Common myeloid progenitor, CD34-positive (primary cell): ENCODE measurements at regions not wholly inside any gene's neighbourhood (a gene's known extent, or its start where the extent isn't known, plus 50 kb on each side); places are given as distances from the start of the nearest gene placed in this dataset.

ENCODE experiments used
- CTCF ChIA-PET: fragments of 350-600 bp; sonication (Branson Sonifier 250); formaldehyde crosslinking; loops from one replicate; lab custom pipeline; 2021; ENCODE audit warnings: antibody characterized with exemption; lab: Charles Lee
- POLR2A ChIA-PET: fragments of 350-600 bp; sonication (Branson Sonifier 250); formaldehyde crosslinking; loops from one replicate; lab custom pipeline; 2021; ENCODE audit warnings: antibody characterized with exemption; lab: Charles Lee
- DNase-seq, 3 donors: peaks; one replicate each; pipeline versions ENCODE4 v3.0.0 to v3.0.0-alpha.2; 2013
- H3K27ac ChIP-seq, 2 experiments: 1 replicate in 1 of 2; 2 replicates in 1 of 2; pipeline ENCODE4 v1.7.0; 2013; ENCODE audit warnings: inconsistent platforms in 2 of 2, low read length in 2 of 2, mild to moderate bottlenecking in 2 of 2, low read depth in 1 of 2, moderate library complexity in 1 of 2; ENCODE audit not compliant: severe bottlenecking in 2 of 2, insufficient read depth in 1 of 2, poor library complexity in 1 of 2
- H3K27me3 ChIP-seq, 5 experiments: replicated peaks in 2 of 5; 1 replicate in 3 of 5; 2 replicates in 2 of 5; pipeline versions ENCODE4 v1.6.1 to v1.7.0; 2013; ENCODE audit warnings: low read length in 4 of 5, mild to moderate bottlenecking in 2 of 5, moderate library complexity in 2 of 5, inconsistent platforms in 1 of 5; ENCODE audit not compliant: insufficient read depth in 5 of 5, control insufficient read depth in 4 of 5
- H3K36me3 ChIP-seq, 4 experiments: 1 replicate in 2 of 4; 2 replicates in 2 of 4; pipeline versions ENCODE4 v1.6.1 to v1.7.0; 2013; ENCODE audit warnings: low read length in 3 of 4, control low read depth in 1 of 4, mild to moderate bottlenecking in 1 of 4; ENCODE audit not compliant: control insufficient read depth in 4 of 4, insufficient read depth in 4 of 4
- H3K4me1 ChIP-seq, 4 experiments: 1 replicate in 3 of 4; 2 replicates in 1 of 4; pipeline versions ENCODE4 v1.6.1 to v1.7.1; 2013; ENCODE audit warnings: low read length in 3 of 4, mild to moderate bottlenecking in 3 of 4, control low read depth in 1 of 4, inconsistent platforms in 1 of 4, moderate library complexity in 1 of 4; ENCODE audit not compliant: control insufficient read depth in 4 of 4, insufficient read depth in 4 of 4; ENCODE audit errors: control extremely low read depth in 1 of 4
- H3K4me3 ChIP-seq, 7 experiments: 1 replicate in 4 of 7; 2 replicates in 3 of 7; pipeline versions ENCODE4 v1.5.1 to v1.7.0; 2013; ENCODE audit warnings: mild to moderate bottlenecking in 7 of 7, low read length in 6 of 7, moderate library complexity in 6 of 7, inconsistent platforms in 2 of 7, low read depth in 2 of 7, control low read depth in 1 of 7; ENCODE audit not compliant: insufficient read depth in 4 of 7, control insufficient read depth in 1 of 7; ENCODE audit errors: extremely low read depth in 1 of 7
- H3K9me3 ChIP-seq, 5 experiments: 1 replicate in 4 of 5; 2 replicates in 1 of 5; pipeline versions ENCODE4 v1.6.1 to v1.7.1; 2013; ENCODE audit warnings: low read length in 4 of 5, mild to moderate bottlenecking in 2 of 5, inconsistent platforms in 1 of 5, low read depth in 1 of 5, moderate library complexity in 1 of 5; ENCODE audit not compliant: control insufficient read depth in 4 of 5, insufficient read depth in 2 of 5; ENCODE audit errors: control extremely low read depth in 1 of 5
- WGBS: methylation state at CpG from one replicate; pipeline ENCODE4 v1.1.5; 2013; ENCODE audit not compliant: insufficient coverage; 5-methylcytosine and 5-hydroxymethylcytosine counted together

- H3K27me3 ChIP-seq = no peaks in the 10 kb centered on the region
- no peaks in the 10 kb centered on the region for H3K9me3 ChIP-seq
- no peak overlapping the region for H3K27ac ChIP-seq
- CTCF ChIA-PET = no interaction called here
- no peaks in the 10 kb centered on the region for H3K4me1 ChIP-seq
- H3K4me3 ChIP-seq = no peak overlapping the region
- WGBS = 83% methylated on average over 2 of the region's 2 CpGs
- POLR2A ChIA-PET = no interaction called here
- no peaks in the 10 kb centered on the region for H3K36me3 ChIP-seq
- DNase-seq = no peak
Measured at GRCh38 chr11:79676396-79676795, 235.6 kb upstream of the TENM4 start.

DNA sequence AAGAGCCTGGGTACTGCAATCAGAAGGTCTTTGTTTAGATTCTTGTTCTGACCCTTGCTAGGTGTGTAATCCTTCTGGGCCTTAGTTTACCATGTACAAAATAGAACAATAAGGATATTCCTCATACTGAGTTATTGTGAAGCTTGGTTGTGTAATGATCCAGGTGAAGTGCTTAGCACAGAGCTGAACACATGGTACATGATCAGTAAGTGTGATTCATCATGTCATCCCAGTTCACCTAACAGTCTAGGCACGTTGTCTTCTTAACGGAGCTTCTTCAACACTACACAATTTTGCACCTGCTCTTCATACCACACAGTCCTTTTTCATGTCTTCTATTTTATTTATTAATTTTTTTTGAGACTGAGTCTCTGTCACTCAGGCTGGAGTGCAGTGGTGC, 234.3 kb upstream of the TENM4 start:
- CTCF ChIA-PET = interaction anchor here (1.0 kb wide), 1 partner anchor 11 kb away, joined by 3 read pairs; no protein-coding TSS in a partner anchor
- no peak for DNase-seq
- Histone ChIP-seq H3K4me1 (no peaks in the 10 kb centered on the region), H3K27me3 (no peaks in the 10 kb centered on the region), H3K9me3 (no peaks in the 10 kb centered on the region), H3K27ac (no peak overlapping the region), H3K4me3 (no peak overlapping the region), H3K36me3 (no peaks in the 10 kb centered on the region)
- WGBS = no CpG with 5 or more reads among the region's 2 CpGs
- POLR2A ChIA-PET = no interaction called here

GRCh38 chr11:79672786-79673185, 232.0 kb upstream of the TENM4 start:
- ChIA-PET POLR2A (no interaction called here), CTCF (no interaction called here)
- H3K9me3 ChIP-seq = no peaks in the 10 kb centered on the region
- WGBS = 100% methylated on average over 1 of the region's 1 CpG
- no peaks in the 10 kb centered on the region for H3K36me3 ChIP-seq
- H3K4me1 ChIP-seq = no peaks in the 10 kb centered on the region
- H3K27me3 ChIP-seq = no peaks in the 10 kb centered on the region
- H3K4me3 ChIP-seq = no peak overlapping the region
- DNase-seq = no peak
- no peak overlapping the region for H3K27ac ChIP-seq

- ChIA-PET CTCF (no interaction called here), POLR2A (no interaction called here)
- no peak for DNase-seq
- no peak overlapping the region for H3K27ac ChIP-seq
- no peak overlapping the region for H3K4me3 ChIP-seq
- 95% methylated on average over 3 of the region's 3 CpGs for WGBS
- no peaks in the 10 kb centered on the region for H3K9me3 ChIP-seq
- H3K27me3 ChIP-seq = no peaks in the 10 kb centered on the region
- no peaks in the 10 kb centered on the region for H3K4me1 ChIP-seq
- H3K36me3 ChIP-seq = no peaks in the 10 kb centered on the region
Measured at GRCh38 chr11:79671401-79671800, 230.6 kb upstream of the TENM4 start.

DNA sequence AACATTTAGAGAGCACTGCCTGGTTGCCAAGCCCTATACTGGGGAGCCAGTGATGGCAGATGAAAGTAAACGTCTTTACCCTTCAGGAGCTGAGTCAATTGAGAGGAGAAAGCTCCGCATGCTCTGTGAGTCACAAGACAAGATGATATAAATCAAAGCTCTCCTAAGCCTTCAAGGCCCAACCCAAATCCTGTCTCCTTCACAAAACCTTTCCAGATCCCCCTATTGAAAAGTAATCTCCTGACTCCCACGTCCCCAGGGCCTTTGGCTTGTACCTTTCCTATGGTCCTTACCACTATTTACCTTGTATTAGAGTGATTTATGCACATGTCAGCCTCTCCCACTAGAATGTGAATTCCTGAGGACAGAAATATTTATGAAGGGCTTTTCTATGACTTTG, 230.1 kb upstream of the TENM4 start:
- ChIA-PET POLR2A (no interaction called here), CTCF (no interaction called here)
- Histone ChIP-seq H3K36me3 (no peaks in the 10 kb centered on the region), H3K27ac (no peak overlapping the region), H3K4me3 (no peak overlapping the region), H3K9me3 (no peaks in the 10 kb centered on the region), H3K4me1 (no peaks in the 10 kb centered on the region), H3K27me3 (no peaks in the 10 kb centered on the region)
- WGBS = 79% methylated on average over 2 of the region's 3 CpGs
- DNase-seq = no peak

- Histone ChIP-seq H3K36me3 (no peaks in the 10 kb centered on the region), H3K27me3 (no peaks in the 10 kb centered on the region), H3K27ac (no peak overlapping the region), H3K4me1 (no peaks in the 10 kb centered on the region), H3K4me3 (no peak overlapping the region), H3K9me3 (no peaks in the 10 kb centered on the region)
- 85% methylated on average over 3 of the region's 4 CpGs for WGBS
- ChIA-PET CTCF (no interaction called here), POLR2A (no interaction called here)
- DNase-seq = no peak
Measured at GRCh38 chr11:79668575-79668974, 227.7 kb upstream of the TENM4 start.

- Histone ChIP-seq H3K9me3 (no peaks in the 10 kb centered on the region), H3K4me1 (no peaks in the 10 kb centered on the region), H3K27ac (no peak overlapping the region), H3K27me3 (no peaks in the 10 kb centered on the region), H3K4me3 (no peak overlapping the region), H3K36me3 (no peaks in the 10 kb centered on the region)
- DNase-seq = no peak
- ChIA-PET POLR2A (no interaction called here), CTCF (no interaction called here)
- WGBS = 93% methylated on average over 4 of the region's 4 CpGs
Measured at GRCh38 chr11:79667380-79667779, 226.6 kb upstream of the TENM4 start.
